Parathyroid adenoma (tissue), 2 donors: ENCODE measurements at regions not wholly inside any gene's neighbourhood (a gene's known extent, or its start where the extent isn't known, plus 50 kb on each side); places are given as distances from the start of the nearest gene placed in this dataset.

Experiments used
- H2AFZ ChIP-seq: fragments of 300-600 bp; sonication (generic); one replicate; pipeline ENCODE4 v1.7.0; 2017; ENCODE audit warnings: antibody characterized with exemption, mild to moderate bottlenecking
- H3K27ac ChIP-seq: fragments of 300-600 bp; sonication (generic); one replicate; pipeline ENCODE4 v1.7.0; 2017
- H3K27me3 ChIP-seq: fragments of 300-600 bp; sonication (generic); one replicate; pipeline ENCODE4 v1.7.0; 2017; ENCODE audit warnings: low read length; ENCODE audit not compliant: control insufficient read depth, insufficient read depth
- H3K36me3 ChIP-seq: fragments of 300-600 bp; sonication (generic); one replicate; pipeline ENCODE4 v1.7.0; 2017; ENCODE audit warnings: low read length; ENCODE audit not compliant: control insufficient read depth, insufficient read depth
- H3K4me1 ChIP-seq: fragments of 300-600 bp; sonication (generic); one replicate; pipeline ENCODE4 v1.7.0; 2017; ENCODE audit warnings: control low read depth
- H3K4me2 ChIP-seq: fragments of 300-600 bp; sonication (generic); one replicate; pipeline ENCODE4 v1.7.0; 2017; ENCODE audit warnings: low read length
- H3K4me3 ChIP-seq: fragments of 300-600 bp; sonication (generic); one replicate; pipeline ENCODE4 v1.7.0; 2017; ENCODE audit warnings: low read depth, low read length
- H3K79me2 ChIP-seq: fragments of 300-600 bp; sonication (generic); one replicate; pipeline ENCODE4 v1.7.0; 2017; ENCODE audit warnings: control low read depth
- H3K9ac ChIP-seq: fragments of 300-600 bp; sonication (generic); one replicate; pipeline ENCODE4 v1.7.0; 2017; ENCODE audit warnings: mild to moderate bottlenecking
- H3K9me3 ChIP-seq: fragments of 300-600 bp; sonication (generic); one replicate; pipeline ENCODE4 v1.7.0; 2017; ENCODE audit warnings: low read length; ENCODE audit not compliant: control insufficient read depth
- CTCF ChIP-seq: fragments of 300-600 bp; sonication (generic); IDR thresholded peaks from one replicate; pipeline ENCODE4 v1.7.0; 2017; ENCODE audit warnings: antibody characterized with exemption, mild to moderate bottlenecking
- donor health status: primary hyperparathyroidism.

- no peaks in the 10 kb centered on the region for H3K36me3 ChIP-seq
- H3K4me1 ChIP-seq: no peaks in the 10 kb centered on the region
- no peaks in the 10 kb centered on the region for H3K9me3 ChIP-seq
- H3K27me3 ChIP-seq: no peaks in the 10 kb centered on the region
- TF ChIP-seq CTCF: no peak
- no peak overlapping the region for H3K4me2 ChIP-seq
- no peak overlapping the region for H2AFZ ChIP-seq
- H3K27ac ChIP-seq: no peak overlapping the region
- no peak overlapping the region for H3K4me3 ChIP-seq
- no peaks in the 10 kb centered on the region for H3K79me2 ChIP-seq
- H3K9ac ChIP-seq: no peak overlapping the region
These were observed 537.3 kb upstream of the RPS6KA3 start for GRCh38 chrX:20803971-20804370.

- Histone ChIP-seq H3K9me3 (no peaks in the 10 kb centered on the region), H3K36me3 (no peaks in the 10 kb centered on the region), H3K4me3 (no peak overlapping the region)
These were observed 535.3 kb upstream of the RPS6KA3 start for GRCh38 chrX:20802036-20802435.

GRCh38 chrX:20796450-20796849 lies 529.7 kb upstream of the RPS6KA3 start:
- no peaks in the 10 kb centered on the region for H3K36me3 ChIP-seq
- H3K9me3 ChIP-seq: no peaks in the 10 kb centered on the region
- H2AFZ ChIP-seq: no peak overlapping the region
- H3K9ac ChIP-seq: no peak overlapping the region
- no peaks in the 10 kb centered on the region for H3K27me3 ChIP-seq
- no peak overlapping the region for H3K4me3 ChIP-seq
- no peak for TF ChIP-seq CTCF
- no peaks in the 10 kb centered on the region for H3K79me2 ChIP-seq
- H3K4me1 ChIP-seq: no peaks in the 10 kb centered on the region
- H3K27ac ChIP-seq: no peak overlapping the region
- H3K4me2 ChIP-seq: no peak overlapping the region

More at GRCh38 chrX:20802036-20802435, 535.3 kb upstream of the RPS6KA3 start:
- no peak overlapping the region for H3K9ac ChIP-seq
- H3K4me2 ChIP-seq: no peak overlapping the region
- no peaks in the 10 kb centered on the region for H3K79me2 ChIP-seq
- no peaks in the 10 kb centered on the region for H3K4me1 ChIP-seq
- no peak overlapping the region for H3K27ac ChIP-seq
- H2AFZ ChIP-seq: no peak overlapping the region
- TF ChIP-seq CTCF: no peak
- no peaks in the 10 kb centered on the region for H3K27me3 ChIP-seq

GRCh38 chrX:20789103-20789502 lies 522.4 kb upstream of the RPS6KA3 start:
- H3K9me3 ChIP-seq: no peaks in the 10 kb centered on the region

More at GRCh38 chrX:20789103-20789502, 522.4 kb upstream of the RPS6KA3 start:
- no peaks in the 10 kb centered on the region for H3K27me3 ChIP-seq
- no peak overlapping the region for H3K4me2 ChIP-seq
- H3K9ac ChIP-seq: no peak overlapping the region
- no peaks in the 10 kb centered on the region for H3K4me1 ChIP-seq
- no peak overlapping the region for H3K27ac ChIP-seq
- H2AFZ ChIP-seq: no peak overlapping the region
- no peaks in the 10 kb centered on the region for H3K79me2 ChIP-seq
- no peak overlapping the region for H3K4me3 ChIP-seq
- TF ChIP-seq CTCF: no peak
- H3K36me3 ChIP-seq: no peaks in the 10 kb centered on the region
